ENCODE measurements at regions not wholly inside any gene's neighbourhood (a gene's known extent, or its start where the extent isn't known, plus 50 kb on each side); places are given as distances from the start of the nearest gene placed in this dataset.

DNA sequence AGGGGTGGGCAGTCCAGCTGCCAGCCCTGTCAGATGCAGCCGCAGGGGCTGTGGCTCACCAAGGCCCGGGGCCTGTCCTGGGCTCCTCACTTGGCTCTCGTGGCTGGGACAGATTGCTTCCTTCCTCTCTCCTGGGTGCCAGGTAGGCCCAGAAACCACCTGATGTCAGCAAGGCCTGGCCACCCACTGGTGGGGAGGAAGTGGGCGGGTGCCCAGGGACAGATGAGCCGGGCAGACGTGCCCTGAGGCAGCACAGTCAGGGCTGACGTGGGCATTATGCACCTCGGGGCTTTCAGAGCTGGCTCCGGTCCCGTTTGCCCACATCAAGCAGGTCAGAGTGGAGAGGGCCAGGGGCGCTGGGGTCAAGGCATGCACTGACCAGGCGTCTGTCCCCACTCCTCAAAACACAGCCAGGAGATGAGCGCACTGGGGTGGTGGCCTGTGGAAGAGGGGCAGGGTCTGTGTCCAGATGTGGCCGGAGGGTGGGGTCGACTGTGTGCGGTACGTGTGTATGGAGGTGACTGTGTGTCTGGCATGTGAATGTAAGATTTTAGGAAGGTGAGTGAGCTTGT lies 133.2 kb upstream of the PTPN1 start:
- no peaks in the 10 kb centered on the region for H3K9me3 ChIP-seq (ENCODE audit: control insufficient read depth, low read depth, low read length)
- H2AFZ ChIP-seq (ENCODE audit: control insufficient read depth, low read length) = peak overlapping the region; percentile 38
- no peaks in the 10 kb centered on the region for H3K36me3 ChIP-seq (ENCODE audit: control insufficient read depth in 2 of 2, extremely low read depth in 1 of 2, insufficient read depth in 2 of 2, low read length in 2 of 2)
- no peak for DNase-seq (ENCODE audit: low read depth, low spot score)
- FAIRE-seq = no peak
- dilution Hi-C loops (cut with MboI; ENCODE audit: extremely low pct_ligation_motif_present, low sequenced_read_pairs) = no loop called here
- H3K9me1 ChIP-seq (ENCODE audit: control insufficient read depth, extremely low read depth, insufficient read depth, low read length) = peaks cover 2% of the 10 kb centered on the region
- H3K27me3 ChIP-seq (ENCODE audit: control insufficient read depth, extremely low read depth, insufficient read depth, low read length) = no peaks in the 10 kb centered on the region
- H3K27ac ChIP-seq (ENCODE audit: control insufficient read depth, insufficient read depth, low read length) = no peak overlapping the region
- H3K4me3 ChIP-seq (ENCODE audit: control insufficient read depth in 2 of 3, extremely low read depth in 1 of 3, insufficient read depth in 2 of 3, low read depth in 1 of 3, low read length in 3 of 3) = no peak overlapping the region
- TF ChIP-seq CTCF (optimal IDR thresholded peaks at IDR 0.05 in 1 of 3, IDR thresholded peaks at IDR 0.05 in 1 of 3, conservative IDR thresholded peaks at IDR 0.05 in 1 of 3; ENCODE audit: extremely low read depth in 1 of 3, insufficient read depth in 2 of 3, low read length in 3 of 3) (no peak), EZH2 (IDR thresholded peaks at IDR 0.05; ENCODE audit: low read length) (no peak)
- H3K4me2 ChIP-seq (ENCODE audit: control insufficient read depth, extremely low read depth, insufficient read depth, low read depth, low read length) = no peak overlapping the region
- H3K79me2 ChIP-seq (ENCODE audit: control insufficient read depth, insufficient read depth, low read length) = no peaks in the 10 kb centered on the region
- H3K9ac ChIP-seq (ENCODE audit: control insufficient read depth, extremely low read depth, insufficient read depth, low read length) = peak overlapping the region; percentile 40
- H4K20me1 ChIP-seq (ENCODE audit: control insufficient read depth, extremely low read depth, insufficient read depth, low read length) = no peaks in the 10 kb centered on the region
- H3K4me1 ChIP-seq (ENCODE audit: control insufficient read depth, extremely low read depth, insufficient read depth, low read length) = peaks cover 33% of the 10 kb centered on the region

DNA sequence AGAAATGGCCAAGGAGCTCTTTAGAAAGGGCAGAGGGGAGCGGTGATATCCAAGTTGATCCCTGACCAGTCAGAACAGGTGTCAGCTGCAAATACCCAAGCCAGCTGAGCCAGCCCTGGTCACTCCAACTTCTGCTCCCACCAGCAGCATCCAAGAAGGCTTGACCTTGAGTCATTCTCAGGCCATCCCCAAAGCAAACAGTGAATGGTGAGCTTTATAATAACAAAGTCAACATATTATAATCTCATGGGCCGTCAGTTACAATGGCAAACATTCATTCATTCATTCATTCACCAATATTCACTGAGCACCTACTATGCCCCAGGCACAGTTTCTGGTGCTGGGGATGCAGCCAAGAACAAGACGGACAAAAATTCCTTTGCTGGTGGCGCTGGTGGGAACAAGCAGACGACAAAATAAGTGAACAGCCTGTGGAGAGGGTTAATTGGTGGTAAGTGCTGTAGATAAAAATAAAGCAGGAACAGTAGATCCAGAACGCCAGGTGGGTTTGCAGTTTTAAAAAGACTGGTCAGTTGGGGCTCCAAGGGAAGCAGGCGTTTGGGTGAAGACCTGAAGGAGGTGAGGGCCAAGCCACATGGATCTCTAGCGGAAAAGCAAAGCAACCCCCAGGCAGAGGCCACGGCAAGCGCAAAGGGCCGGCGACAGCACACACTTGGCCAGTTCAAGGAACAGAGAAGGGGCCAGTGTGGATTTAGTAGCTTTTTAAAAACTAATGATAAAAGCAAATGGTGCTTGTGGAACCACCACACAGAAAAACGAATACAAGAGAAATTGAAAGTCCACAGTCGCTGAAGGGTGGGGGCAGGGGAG lies 131.8 kb upstream of the PTPN1 start:
- Histone ChIP-seq H3K79me2 (ENCODE audit: control insufficient read depth, insufficient read depth, low read length) (no peaks in the 10 kb centered on the region), H3K9ac (ENCODE audit: control insufficient read depth, extremely low read depth, insufficient read depth, low read length) (no peak overlapping the region), H3K9me1 (ENCODE audit: control insufficient read depth, extremely low read depth, insufficient read depth, low read length) (no peaks in the 10 kb centered on the region), H3K4me1 (ENCODE audit: control insufficient read depth, extremely low read depth, insufficient read depth, low read length) (peaks cover 21% of the 10 kb centered on the region), H2AFZ (ENCODE audit: control insufficient read depth, low read length) (no peak overlapping the region), H4K20me1 (ENCODE audit: control insufficient read depth, extremely low read depth, insufficient read depth, low read length) (no peaks in the 10 kb centered on the region), H3K27me3 (ENCODE audit: control insufficient read depth, extremely low read depth, insufficient read depth, low read length) (no peaks in the 10 kb centered on the region), H3K4me3 (ENCODE audit: control insufficient read depth in 2 of 3, extremely low read depth in 1 of 3, insufficient read depth in 2 of 3, low read depth in 1 of 3, low read length in 3 of 3) (no peak overlapping the region), H3K4me2 (ENCODE audit: control insufficient read depth, extremely low read depth, insufficient read depth, low read depth, low read length) (no peak overlapping the region), H3K9me3 (ENCODE audit: control insufficient read depth, low read depth, low read length) (no peaks in the 10 kb centered on the region), H3K27ac (ENCODE audit: control insufficient read depth, insufficient read depth, low read length) (no peak overlapping the region), H3K36me3 (ENCODE audit: control insufficient read depth in 2 of 2, extremely low read depth in 1 of 2, insufficient read depth in 2 of 2, low read length in 2 of 2) (no peaks in the 10 kb centered on the region)
- no peak for DNase-seq (ENCODE audit: low read depth, low spot score)
- no peak for FAIRE-seq
- dilution Hi-C loops (cut with MboI; ENCODE audit: extremely low pct_ligation_motif_present, low sequenced_read_pairs) = no loop called here
- no peak for TF ChIP-seq CTCF (optimal IDR thresholded peaks at IDR 0.05 in 1 of 3, IDR thresholded peaks at IDR 0.05 in 1 of 3, conservative IDR thresholded peaks at IDR 0.05 in 1 of 3; ENCODE audit: extremely low read depth in 1 of 3, insufficient read depth in 2 of 3, low read length in 3 of 3)
- no peak for TF ChIP-seq EZH2 (IDR thresholded peaks at IDR 0.05; ENCODE audit: low read length)

All from keratinocyte (primary cell).